ENCODE measurements at regions not wholly inside any gene's neighbourhood (a gene's known extent, or its start where the extent isn't known, plus 50 kb on each side); places are given as distances from the start of the nearest gene placed in this dataset.
A peak's percentile ranks its signal among the peaks of the same experiment; 100 is the strongest.

- ChIA-PET CTCF (interaction anchor here (0.6 kb wide), 1 partner anchor 658 kb away, joined by 3 read pairs; no protein-coding TSS in a partner anchor), POLR2A (no interaction called here)
- no peak for DNase-seq (ENCODE audit: extremely low spot score)
- TF ChIP-seq SUZ12 (IDR thresholded peaks at IDR 0.05) = no peak
- TF ChIP-seq LEF1 (IDR thresholded peaks at IDR 0.05; ENCODE audit: borderline replicate concordance) = no peak
- TF ChIP-seq SP1 (IDR thresholded peaks at IDR 0.05) = no peak
- TF ChIP-seq FOXA1 (IDR thresholded peaks at IDR 0.05) = no peak
- no peak for TF ChIP-seq TARDBP (IDR thresholded peaks at IDR 0.05)
- TF ChIP-seq PKNOX1 (IDR thresholded peaks at IDR 0.05) = no peak
- TF ChIP-seq NFRKB (IDR thresholded peaks at IDR 0.05) = no peak
- no peak for TF ChIP-seq ARNT (IDR thresholded peaks at IDR 0.05)
- no peak for TF ChIP-seq FOXK2 (IDR thresholded peaks at IDR 0.05)
- no peak for TF ChIP-seq ZNF384 (IDR thresholded peaks at IDR 0.05)
- no peak for TF ChIP-seq CTBP1 (IDR thresholded peaks at IDR 0.05; ENCODE audit: borderline replicate concordance)
- TF ChIP-seq BHLHE40 (IDR thresholded peaks at IDR 0.05; ENCODE audit: borderline replicate concordance) = no peak
- no peak for TF ChIP-seq HDGF (IDR thresholded peaks at IDR 0.05; ENCODE audit: borderline replicate concordance)
- TF ChIP-seq FOXM1 (IDR thresholded peaks at IDR 0.05; ENCODE audit: borderline replicate concordance) = no peak
These were observed 64.6 kb upstream of the UBE2E1 start for GRCh38 chr3:23741036-23741706.

GRCh38 chr3:23743141-23743784 lies 62.5 kb upstream of the UBE2E1 start:
- DNase-seq (ENCODE audit: extremely low spot score) = peak; percentile 60
- ChIA-PET POLR2A (interaction anchor here (0.8 kb wide), 1 partner anchor 173 kb away, joined by 3 read pairs; the partner anchor contains the start of genes NKIRAS1 and RPL15), CTCF (interaction anchor here (0.6 kb wide), 1 partner anchor 241 kb away, joined by 4 read pairs; no protein-coding TSS in a partner anchor)
- TF ChIP-seq CTBP1 (IDR thresholded peaks at IDR 0.05; ENCODE audit: borderline replicate concordance) = peak; percentile 84; the same call in 1 of the 2 replicates
- TF ChIP-seq ZNF384 (IDR thresholded peaks at IDR 0.05) = no peak
- TF ChIP-seq HDGF (IDR thresholded peaks at IDR 0.05; ENCODE audit: borderline replicate concordance) = no peak
- TF ChIP-seq BHLHE40 (IDR thresholded peaks at IDR 0.05; ENCODE audit: borderline replicate concordance) = no peak
- no peak for TF ChIP-seq NFRKB (IDR thresholded peaks at IDR 0.05)
- TF ChIP-seq PKNOX1 (IDR thresholded peaks at IDR 0.05) = peak; percentile 88
- TF ChIP-seq SUZ12 (IDR thresholded peaks at IDR 0.05) = no peak
- TF ChIP-seq L3MBTL2 (conservative IDR thresholded peaks at IDR 0.05) = 0 out of 2 replicates have a peak, but pooled peaks have one; percentile 26
- no peak for TF ChIP-seq ELF4 (IDR thresholded peaks at IDR 0.05)

- CTCF ChIA-PET = interaction anchor here (0.9 kb wide), 1 partner anchor 15 kb away, joined by 3 read pairs; no protein-coding TSS in a partner anchor
- POLR2A ChIA-PET = no interaction called here
- no peak for DNase-seq (ENCODE audit: extremely low spot score)
- TF ChIP-seq LEF1 (IDR thresholded peaks at IDR 0.05; ENCODE audit: borderline replicate concordance) (no peak), CTBP1 (IDR thresholded peaks at IDR 0.05; ENCODE audit: borderline replicate concordance) (no peak), SP1 (IDR thresholded peaks at IDR 0.05) (no peak), FOXK2 (IDR thresholded peaks at IDR 0.05) (no peak), ELF4 (IDR thresholded peaks at IDR 0.05) (no peak), FOXA1 (IDR thresholded peaks at IDR 0.05) (no peak), BHLHE40 (IDR thresholded peaks at IDR 0.05; ENCODE audit: borderline replicate concordance) (no peak), PKNOX1 (IDR thresholded peaks at IDR 0.05) (no peak)
These were observed 59.3 kb upstream of the UBE2E1 start for GRCh38 chr3:23746441-23746840.

GRCh38 chr3:23747841-23748240 lies 57.9 kb upstream of the UBE2E1 start:
- no peak for DNase-seq (ENCODE audit: extremely low spot score)
- TF ChIP-seq TARDBP (IDR thresholded peaks at IDR 0.05) (no peak), ZNF384 (IDR thresholded peaks at IDR 0.05) (peak; percentile 46), SP1 (IDR thresholded peaks at IDR 0.05) (no peak), PKNOX1 (IDR thresholded peaks at IDR 0.05) (peak; percentile 80), HDGF (IDR thresholded peaks at IDR 0.05; ENCODE audit: borderline replicate concordance) (no peak), L3MBTL2 (conservative IDR thresholded peaks at IDR 0.05) (no peak)
- CTCF ChIA-PET = interaction anchor here (0.6 to 1.2 kb wide), 2 partner anchors 14 to 39 kb away, joined by 3 to 5 read pairs; no protein-coding TSS in a partner anchor
- POLR2A ChIA-PET = no interaction called here

- no peak for DNase-seq (ENCODE audit: extremely low spot score)
- POLR2A ChIA-PET = no interaction called here
- CTCF ChIA-PET = interaction anchor here (0.6 to 1.2 kb wide), 3 partner anchors 13 to 38 kb away, joined by 3 to 5 read pairs (median 3); no protein-coding TSS in a partner anchor
- TF ChIP-seq ZNF384 (IDR thresholded peaks at IDR 0.05) = no peak
- TF ChIP-seq HDGF (IDR thresholded peaks at IDR 0.05; ENCODE audit: borderline replicate concordance) = no peak
- no peak for TF ChIP-seq LEF1 (IDR thresholded peaks at IDR 0.05; ENCODE audit: borderline replicate concordance)
- no peak for TF ChIP-seq SUZ12 (IDR thresholded peaks at IDR 0.05)
- no peak for TF ChIP-seq L3MBTL2 (conservative IDR thresholded peaks at IDR 0.05)
- no peak for TF ChIP-seq ARNT (IDR thresholded peaks at IDR 0.05)
- TF ChIP-seq PKNOX1 (IDR thresholded peaks at IDR 0.05) = no peak
- no peak for TF ChIP-seq NFRKB (IDR thresholded peaks at IDR 0.05)
- TF ChIP-seq FOXK2 (IDR thresholded peaks at IDR 0.05) = no peak
These were observed 57.2 kb upstream of the UBE2E1 start for GRCh38 chr3:23748398-23749110.
